GM18951 (cell line): ENCODE measurements at regions not wholly inside any gene's neighbourhood (a gene's known extent, or its start where the extent isn't known, plus 50 kb on each side); places are given as distances from the start of the nearest gene placed in this dataset.

Experiments
- POLR2A ChIP-seq: IDR thresholded peaks from 4 replicates; pipeline ENCODE4 v1.6.1; 2011; ENCODE audit warnings: mild to moderate bottlenecking; ENCODE audit not compliant: insufficient read length, insufficient read depth; ENCODE audit errors: extremely low read depth
- in situ Hi-C: fragments of 300-500 bp; cut with MboI; formaldehyde crosslinking; loops from one replicate; pipeline ENCODE4 v1.12.0; 2022; ENCODE audit warnings: low sequenced_read_pairs, mixed read lengths, inconsistent platforms; ENCODE audit not compliant: unreplicated experiment

GRCh38 chr18:33844232-33844631, 266.2 kb downstream of the ASXL3 start:
- no peak for TF ChIP-seq POLR2A
- in situ Hi-C loops: no loop called here

DNA sequence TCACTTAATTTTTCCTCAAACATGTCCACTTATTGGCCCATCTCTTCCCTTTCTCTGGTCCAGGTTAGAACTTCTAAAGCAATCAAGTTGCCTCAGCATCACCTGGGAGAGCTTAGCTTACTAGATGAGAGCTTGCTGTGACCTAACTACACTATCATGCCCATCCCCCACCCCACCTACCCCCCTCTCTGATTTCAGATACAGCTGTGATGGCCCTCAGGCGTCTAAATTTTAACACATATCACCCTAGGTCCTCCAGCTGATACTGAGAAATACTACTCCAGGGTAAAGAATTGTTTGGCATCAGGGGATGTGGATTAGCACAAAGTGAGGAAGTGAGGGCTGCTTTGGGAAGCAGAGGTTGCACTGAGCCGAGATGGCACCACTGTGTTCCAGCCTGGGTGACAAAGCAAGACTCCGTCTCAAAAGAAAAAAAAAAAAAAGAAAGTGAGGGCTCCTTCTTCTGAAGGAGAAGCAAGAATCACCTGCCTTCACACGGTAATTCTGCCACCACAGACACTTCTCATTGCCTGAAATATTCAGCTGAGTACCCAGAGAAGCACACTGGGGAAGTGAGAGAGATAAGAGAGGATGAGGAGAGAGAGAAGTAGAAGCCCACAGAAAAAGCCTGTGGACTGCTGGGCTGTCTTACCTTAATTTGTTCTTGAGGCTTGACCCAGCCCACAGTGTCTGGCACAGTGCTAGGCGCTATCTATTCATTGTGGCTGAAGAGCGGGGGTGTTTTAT, 263.4 kb downstream of the ASXL3 start:
- in situ Hi-C loops: no loop called here
- TF ChIP-seq POLR2A: no peak

DNA sequence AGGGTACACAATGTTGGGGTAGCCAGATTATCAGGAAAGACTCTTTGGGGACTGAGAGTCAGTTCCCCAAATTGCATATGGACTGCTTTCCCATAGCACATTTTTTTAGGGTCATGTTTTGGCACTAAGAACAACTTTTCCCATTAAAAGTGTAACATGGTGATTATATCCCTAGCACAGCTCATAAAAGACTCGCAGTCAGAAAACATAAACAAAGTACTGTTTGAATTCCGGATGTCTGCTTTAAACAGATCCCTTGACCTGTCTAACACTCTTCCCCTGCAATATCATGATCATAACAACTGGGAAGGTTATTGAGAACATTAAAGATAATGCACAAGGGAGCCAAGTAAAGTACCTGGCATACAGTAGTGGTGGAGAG, 262.2 kb downstream of the ASXL3 start:
- in situ Hi-C loops: no loop called here
- no peak for TF ChIP-seq POLR2A

GRCh38 chr18:33839452-33840211, 261.6 kb downstream of the ASXL3 start:
- in situ Hi-C loops: no loop called here
- TF ChIP-seq POLR2A: no peak

- TF ChIP-seq POLR2A: no peak
- in situ Hi-C loops: no loop called here
Observed at GRCh38 chr18:33838054-33838453, 260.0 kb downstream of the ASXL3 start.

GRCh38 chr18:33837191-33837590, 259.2 kb downstream of the ASXL3 start:
- in situ Hi-C loops: no loop called here
- no peak for TF ChIP-seq POLR2A

- TF ChIP-seq POLR2A: no peak
- in situ Hi-C loops: no loop called here
Observed at GRCh38 chr18:33836564-33836963, 258.5 kb downstream of the ASXL3 start.

GRCh38 chr18:33835419-33835818, 257.4 kb downstream of the ASXL3 start:
- in situ Hi-C loops: no loop called here
- no peak for TF ChIP-seq POLR2A

GRCh38 chr18:33833842-33834241, 255.8 kb downstream of the ASXL3 start:
- no peak for TF ChIP-seq POLR2A
- in situ Hi-C loops: no loop called here

GRCh38 chr18:33831424-33831823, 253.4 kb downstream of the ASXL3 start:
- in situ Hi-C loops: no loop called here
- no peak for TF ChIP-seq POLR2A

DNA sequence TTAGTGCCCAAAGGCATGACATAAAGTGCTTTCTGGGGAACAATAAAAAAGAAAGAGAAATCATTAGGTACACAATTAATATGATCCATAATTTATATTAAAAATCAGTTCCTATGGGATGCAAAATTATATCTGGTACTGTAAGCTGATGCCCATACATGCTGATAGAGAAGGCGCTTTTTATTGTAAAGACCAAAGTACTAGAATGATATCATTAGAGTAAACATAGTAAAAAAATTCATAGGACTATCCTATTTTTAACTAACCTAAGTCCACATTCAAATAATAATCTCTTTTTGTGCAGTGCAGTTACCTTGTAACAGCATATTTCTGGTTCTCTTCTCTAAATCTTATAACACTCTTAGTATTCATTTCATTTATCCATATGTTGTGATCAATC, 252.2 kb downstream of the ASXL3 start:
- in situ Hi-C loops: no loop called here
- no peak for TF ChIP-seq POLR2A

GRCh38 chr18:33828949-33829348, 250.9 kb downstream of the ASXL3 start:
- in situ Hi-C loops: no loop called here
- no peak for TF ChIP-seq POLR2A

DNA sequence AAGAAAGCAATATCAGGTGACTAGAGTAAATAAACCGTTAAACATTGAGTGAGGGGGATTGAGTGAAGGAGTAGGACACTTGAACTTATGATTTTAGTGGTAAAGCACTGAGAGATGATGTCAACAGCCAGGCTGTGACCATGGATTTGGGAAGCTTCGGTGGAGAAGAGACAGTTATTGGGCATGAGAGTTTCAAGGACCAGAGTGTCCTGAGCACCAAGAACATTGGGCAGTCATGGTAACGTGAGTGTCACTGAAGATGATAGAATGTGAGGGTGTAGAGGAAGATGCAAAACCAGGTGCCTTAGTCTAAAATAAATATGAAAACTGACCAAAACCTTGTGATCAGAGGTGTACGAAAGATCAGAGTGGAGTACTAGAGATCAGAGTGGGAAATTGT, 248.1 kb downstream of the ASXL3 start:
- in situ Hi-C loops: no loop called here
- no peak for TF ChIP-seq POLR2A

DNA sequence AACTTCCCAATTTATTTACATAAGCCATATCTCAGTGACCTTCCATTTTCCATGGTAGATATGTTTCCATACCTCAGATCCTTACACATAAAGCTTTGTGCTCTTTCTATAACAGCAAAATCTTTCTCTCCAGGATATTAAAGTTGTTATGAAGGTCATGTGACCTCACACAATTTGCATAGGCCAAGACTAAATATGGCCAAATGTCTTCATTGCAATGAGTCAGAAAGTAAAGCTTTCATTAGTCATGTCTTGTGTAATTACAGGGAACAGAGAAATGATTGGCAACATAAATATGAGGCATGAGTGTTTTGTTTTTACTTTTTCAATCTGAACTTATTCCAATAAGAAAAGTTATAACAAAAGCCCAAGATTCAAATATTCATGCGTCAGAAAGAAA, 243.5 kb downstream of the ASXL3 start:
- in situ Hi-C loops: no loop called here
- no peak for TF ChIP-seq POLR2A
